Kidney epithelial cell (primary cell): ENCODE measurements at regions not wholly inside any gene's neighbourhood (a gene's known extent, or its start where the extent isn't known, plus 50 kb on each side); places are given as distances from the start of the nearest gene placed in this dataset.

Experiments
- DNase-seq: peaks from one replicate; pipeline ENCODE4 v3.0.0-alpha.2; 2010; ENCODE audit warnings: low read depth
- H3K27me3 ChIP-seq: 2 replicates; pipeline ENCODE4 v1.6.0; 2011; ENCODE audit warnings: low read length; ENCODE audit not compliant: control insufficient read depth, insufficient read depth
- H3K36me3 ChIP-seq: 2 replicates; pipeline ENCODE4 v1.5.1; 2011; ENCODE audit warnings: low read length; ENCODE audit not compliant: control insufficient read depth, insufficient read depth
- H3K4me3 ChIP-seq: 2 replicates; pipeline ENCODE4 v1.5.1; 2011; ENCODE audit warnings: low read depth, mild to moderate bottlenecking, control low read depth, low read length
- TF ChIP-seq, protein P1 (sequence below): IDR thresholded peaks from 2 replicates; pipeline ENCODE4 v1.5.1; 2011; ENCODE audit warnings: mild to moderate bottlenecking, moderate library complexity, low read length, control low read depth, inconsistent platforms; ENCODE audit not compliant: insufficient read depth, poor library complexity, severe bottlenecking

DNA sequence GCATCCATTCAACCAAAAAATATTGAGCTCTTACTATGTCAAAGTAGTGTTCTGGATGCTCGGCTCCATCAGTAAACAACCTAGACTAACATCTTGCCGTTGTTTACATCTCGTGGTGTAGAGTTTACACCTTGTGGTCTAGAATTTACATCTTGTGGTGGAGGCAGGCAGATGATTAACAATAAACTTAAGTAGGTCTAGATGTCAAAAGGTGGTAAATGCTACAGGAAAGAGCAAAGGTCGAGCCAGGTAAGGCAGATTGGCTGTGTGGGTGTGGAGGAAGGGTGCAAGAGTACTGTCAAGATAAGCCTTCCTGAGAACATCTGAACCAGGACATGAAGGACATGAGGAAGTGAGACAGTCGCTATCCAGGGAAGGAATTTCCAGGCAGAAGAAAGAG lies 88.4 kb upstream of the ESR1 start:
- DNase-seq, result no peak
- H3K27me3 ChIP-seq, result no peaks in the 10 kb centered on the region
- TF ChIP-seq, protein P1, sequence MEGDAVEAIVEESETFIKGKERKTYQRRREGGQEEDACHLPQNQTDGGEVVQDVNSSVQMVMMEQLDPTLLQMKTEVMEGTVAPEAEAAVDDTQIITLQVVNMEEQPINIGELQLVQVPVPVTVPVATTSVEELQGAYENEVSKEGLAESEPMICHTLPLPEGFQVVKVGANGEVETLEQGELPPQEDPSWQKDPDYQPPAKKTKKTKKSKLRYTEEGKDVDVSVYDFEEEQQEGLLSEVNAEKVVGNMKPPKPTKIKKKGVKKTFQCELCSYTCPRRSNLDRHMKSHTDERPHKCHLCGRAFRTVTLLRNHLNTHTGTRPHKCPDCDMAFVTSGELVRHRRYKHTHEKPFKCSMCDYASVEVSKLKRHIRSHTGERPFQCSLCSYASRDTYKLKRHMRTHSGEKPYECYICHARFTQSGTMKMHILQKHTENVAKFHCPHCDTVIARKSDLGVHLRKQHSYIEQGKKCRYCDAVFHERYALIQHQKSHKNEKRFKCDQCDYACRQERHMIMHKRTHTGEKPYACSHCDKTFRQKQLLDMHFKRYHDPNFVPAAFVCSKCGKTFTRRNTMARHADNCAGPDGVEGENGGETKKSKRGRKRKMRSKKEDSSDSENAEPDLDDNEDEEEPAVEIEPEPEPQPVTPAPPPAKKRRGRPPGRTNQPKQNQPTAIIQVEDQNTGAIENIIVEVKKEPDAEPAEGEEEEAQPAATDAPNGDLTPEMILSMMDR, result no peak
- H3K4me3 ChIP-seq, result no peak overlapping the region
- H3K36me3 ChIP-seq, result no peaks in the 10 kb centered on the region

DNA sequence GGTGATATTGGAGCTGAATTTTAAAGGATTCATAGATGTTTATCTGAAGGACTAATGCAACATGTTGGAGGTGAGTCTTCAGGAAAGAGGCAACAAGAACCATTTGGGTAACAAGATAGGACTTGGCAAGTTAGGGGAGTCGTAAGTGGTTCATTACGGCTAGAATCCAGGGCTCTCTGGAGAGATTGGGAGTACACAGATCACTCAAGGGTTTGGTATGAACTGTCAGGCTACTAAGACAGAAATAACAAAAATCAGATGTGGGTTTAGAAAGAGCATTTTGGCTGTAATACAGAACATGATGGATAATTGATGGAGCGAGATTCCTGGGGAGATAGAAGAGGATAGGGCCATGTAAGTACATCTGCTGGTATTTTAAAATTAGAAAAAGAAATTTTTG lies 86.3 kb upstream of the ESR1 start:
- DNase-seq, result no peak
- TF ChIP-seq, protein P1, result no peak

DNA sequence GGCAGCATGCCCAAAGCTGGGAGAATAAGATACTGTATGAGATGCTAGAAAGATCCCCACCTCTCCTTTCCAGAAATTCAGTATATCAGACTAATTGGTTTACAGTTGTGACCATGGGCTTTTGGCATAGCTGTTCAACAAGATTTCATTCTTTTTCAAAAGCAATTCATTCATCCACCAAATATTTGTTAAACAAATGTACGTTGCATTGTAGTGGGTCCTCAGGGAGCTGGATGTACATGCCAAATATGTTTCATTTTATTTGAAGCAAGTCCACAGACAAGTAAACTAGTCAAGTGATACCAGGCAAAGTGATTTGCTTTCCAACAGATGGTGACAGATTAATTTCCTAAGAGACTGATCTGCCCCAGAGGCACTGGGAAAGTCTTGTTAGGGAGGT lies 85.8 kb upstream of the ESR1 start:
- no peak for DNase-seq
- H3K36me3 ChIP-seq, result no peaks in the 10 kb centered on the region
- H3K4me3 ChIP-seq, result no peak overlapping the region
- TF ChIP-seq, protein P1, result no peak
- H3K27me3 ChIP-seq, result no peaks in the 10 kb centered on the region

More for the DNA sequence above, 86.3 kb upstream of the ESR1 start:
- H3K36me3 ChIP-seq, result no peaks in the 10 kb centered on the region
- H3K4me3 ChIP-seq, result no peak overlapping the region
- no peaks in the 10 kb centered on the region for H3K27me3 ChIP-seq

DNA sequence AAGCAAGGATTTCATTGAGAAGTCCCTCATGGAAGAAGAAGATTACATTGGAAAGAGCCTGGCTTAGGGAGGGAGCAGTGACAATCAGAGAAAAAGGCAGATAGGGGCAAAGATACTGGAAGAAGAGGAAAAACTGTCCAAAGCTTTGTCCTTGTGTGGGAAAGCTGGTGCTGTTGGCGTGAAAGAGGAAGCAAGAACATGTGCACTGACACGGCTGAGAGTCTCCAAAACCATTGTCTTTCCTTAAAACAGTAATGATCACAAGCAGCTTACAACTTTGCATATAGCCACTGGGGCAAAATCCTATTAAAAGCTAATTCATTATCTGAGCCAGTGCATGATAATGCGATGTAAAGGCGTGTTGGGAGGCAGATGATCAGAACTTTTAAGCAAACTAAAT lies 85.1 kb upstream of the ESR1 start:
- no peaks in the 10 kb centered on the region for H3K36me3 ChIP-seq
- TF ChIP-seq, protein P1, result no peak
- H3K4me3 ChIP-seq, result no peak overlapping the region
- no peaks in the 10 kb centered on the region for H3K27me3 ChIP-seq
- DNase-seq, result no peak

DNA sequence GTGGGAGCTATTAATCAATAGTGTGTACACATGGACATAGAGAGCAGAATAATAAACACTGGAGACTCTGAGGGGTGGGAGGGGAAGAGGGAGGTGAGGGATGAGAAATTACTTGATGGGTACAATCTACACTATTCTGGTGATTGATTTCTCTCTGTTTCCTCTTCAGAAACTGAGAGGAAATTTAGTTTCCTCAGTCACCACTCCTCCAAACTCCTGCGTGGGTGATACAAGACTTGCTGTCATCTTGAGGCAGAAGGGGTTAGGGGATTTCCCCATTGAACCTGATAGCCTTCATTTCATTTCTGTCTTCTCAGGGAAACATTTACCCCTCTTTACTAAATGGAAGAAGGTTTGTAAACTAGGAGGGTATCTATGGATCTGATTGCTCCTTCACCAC lies 84.3 kb upstream of the ESR1 start:
- Histone ChIP-seq H3K36me3 (no peaks in the 10 kb centered on the region), H3K4me3 (no peak overlapping the region), H3K27me3 (no peaks in the 10 kb centered on the region)
- DNase-seq, result no peak
- TF ChIP-seq, protein P1, result no peak

DNA sequence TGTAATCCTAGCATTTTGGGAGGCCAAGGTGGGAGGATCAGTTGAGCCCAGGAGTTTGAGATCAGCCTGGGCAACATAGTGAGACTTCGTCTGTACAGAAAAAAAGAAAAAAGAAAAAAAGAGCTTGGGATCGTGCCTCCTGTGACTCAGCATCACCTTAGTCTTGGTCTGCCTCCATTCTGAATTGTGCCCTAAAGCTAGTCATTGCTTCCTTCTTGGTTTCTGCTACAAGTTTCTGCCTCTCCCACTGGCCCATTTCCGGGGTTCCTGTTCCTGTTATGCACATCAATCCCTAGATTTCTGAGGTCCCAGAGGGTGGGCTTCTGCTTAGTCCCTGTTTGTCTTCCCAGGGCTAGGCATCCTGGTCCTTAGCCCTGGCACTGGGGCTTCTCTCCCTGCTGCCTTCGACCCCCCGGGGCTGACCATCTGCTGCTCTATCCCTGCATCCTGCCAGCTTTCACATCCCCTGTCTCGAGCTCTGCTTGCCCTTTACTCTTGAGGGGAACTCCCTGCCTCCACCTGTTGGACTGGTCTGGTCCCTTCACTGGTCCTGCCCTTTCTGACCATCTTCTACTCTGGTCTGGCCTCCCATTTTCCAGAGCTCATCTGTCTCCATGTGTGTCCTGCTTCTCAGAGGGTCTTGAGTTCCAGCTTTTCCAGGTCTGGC lies 77.5 kb upstream of the ESR1 start:
- TF ChIP-seq, protein P1, result no peak
- no peak overlapping the region for H3K4me3 ChIP-seq
- no peaks in the 10 kb centered on the region for H3K27me3 ChIP-seq
- no peak for DNase-seq
- H3K36me3 ChIP-seq, result no peaks in the 10 kb centered on the region
